Endodermal cell (in vitro differentiated cells): ENCODE measurements at regions not wholly inside any gene's neighbourhood (a gene's known extent, or its start where the extent isn't known, plus 50 kb on each side); places are given as distances from the start of the nearest gene placed in this dataset.

Experiments
- DNase-seq: peaks from one replicate; pipeline ENCODE4 v3.0.0-alpha.2; 2017
- H3K27ac ChIP-seq: 2 replicates; pipeline ENCODE4 v1.5.1; 2013; ENCODE audit warnings: mild to moderate bottlenecking, low read depth, low read length, moderate library complexity
- H3K27me3 ChIP-seq: 2 replicates; pipeline ENCODE4 v1.6.1; 2013; ENCODE audit warnings: mild to moderate bottlenecking, low read length, moderate library complexity; ENCODE audit not compliant: insufficient read depth, control insufficient read depth, poor library complexity, severe bottlenecking
- H3K36me3 ChIP-seq: 2 replicates; pipeline ENCODE4 v1.7.0; 2013; ENCODE audit warnings: mild to moderate bottlenecking, low read length, moderate library complexity; ENCODE audit not compliant: control insufficient read depth, insufficient read depth
- H3K4me1 ChIP-seq: one replicate; pipeline ENCODE4 v1.7.0; 2013; ENCODE audit warnings: low read length; ENCODE audit not compliant: control insufficient read depth, insufficient read depth
- H3K4me3 ChIP-seq: 2 replicates; pipeline ENCODE4 v1.5.1; 2013; ENCODE audit warnings: mild to moderate bottlenecking, low read length, moderate library complexity
- H3K9ac ChIP-seq: 2 replicates; pipeline ENCODE4 v1.6.1; 2013; ENCODE audit warnings: mild to moderate bottlenecking, low read length, moderate library complexity; ENCODE audit not compliant: poor library complexity, severe bottlenecking; ENCODE audit errors: extremely low read depth
- H3K9me3 ChIP-seq: 2 replicates; pipeline ENCODE4 v1.6.1; 2013; ENCODE audit warnings: mild to moderate bottlenecking, low read length, moderate library complexity; ENCODE audit not compliant: control insufficient read depth
- H3K27ac Mint-ChIP-seq: 2 replicates; pipeline ENCODE4 v1.8.0; 2020; ENCODE audit warnings: mixed read lengths
- H3K27me3 Mint-ChIP-seq: 2 replicates; pipeline ENCODE4 v1.8.0; 2021; ENCODE audit warnings: mild to moderate bottlenecking, mixed read lengths; ENCODE audit not compliant: insufficient read depth
- H3K36me3 Mint-ChIP-seq: 2 replicates; pipeline ENCODE4 v1.8.0; 2020; ENCODE audit warnings: low read depth, mixed read lengths
- H3K4me1 Mint-ChIP-seq: 2 replicates; pipeline ENCODE4 v1.8.0; 2020; ENCODE audit warnings: mixed read lengths
- H3K4me3 Mint-ChIP-seq: 2 replicates; pipeline ENCODE4 v1.8.0; 2020; ENCODE audit warnings: mild to moderate bottlenecking, moderate library complexity, mixed read lengths
- H3K9me3 Mint-ChIP-seq: 2 replicates; pipeline ENCODE4 v1.8.0; 2020; ENCODE audit warnings: mild to moderate bottlenecking, mixed read lengths
- CTCF ChIP-seq: fragments of 200-600 bp; sonication (generic); conservative IDR thresholded peaks from 2 replicates; pipeline ENCODE4 v1.5.0; 2021; ENCODE audit warnings: antibody characterized with exemption, mild to moderate bottlenecking
- WGBS, 2 experiments: methylation state at CpG; one replicate each; pipeline versions ENCODE4 v1.1.5 to v1.1.7; 2013; ENCODE audit warnings: missing lambda C conversion rate in 2 of 2, mixed read lengths in 1 of 2; ENCODE audit not compliant: insufficient coverage in 1 of 2, insufficient read length in 1 of 2; 5-methylcytosine and 5-hydroxymethylcytosine counted together

GRCh38 chr12:84624601-84625000 lies 288.0 kb downstream of the SLC6A15 start:
- Histone ChIP-seq H3K4me1 (peaks cover 9% of the 10 kb centered on the region), H3K36me3 (no peaks in the 10 kb centered on the region), H3K27me3 (no peaks in the 10 kb centered on the region), H3K4me3 (no peak overlapping the region), H3K9ac (no peak overlapping the region), H3K9me3 (no peaks in the 10 kb centered on the region), H3K27ac (no peak overlapping the region)
- DNase-seq: no peak
- H3K4me3 Mint-ChIP-seq: no peak overlapping the region
- no peak for TF ChIP-seq CTCF
- peaks cover 11% of the 10 kb centered on the region for H3K4me1 Mint-ChIP-seq
- no peaks in the 10 kb centered on the region for H3K36me3 Mint-ChIP-seq
- no peaks in the 10 kb centered on the region for H3K9me3 Mint-ChIP-seq
- no peaks in the 10 kb centered on the region for H3K27me3 Mint-ChIP-seq
- 92% methylated on average over 1 of the region's 1 CpG; no CpG with 5 or more reads in 1 of the 2 experiments for WGBS, 2 experiments
- no peak overlapping the region for H3K27ac Mint-ChIP-seq

GRCh38 chr12:84619053-84619571 lies 293.5 kb downstream of the SLC6A15 start:
- TF ChIP-seq CTCF: peak; percentile 29
- no peak overlapping the region for H3K27ac Mint-ChIP-seq
- H3K4me1 Mint-ChIP-seq: peaks cover 7% of the 10 kb centered on the region
- H3K27me3 Mint-ChIP-seq: no peaks in the 10 kb centered on the region
- H3K27me3 ChIP-seq: no peaks in the 10 kb centered on the region
- no peak overlapping the region for H3K9ac ChIP-seq
- H3K36me3 Mint-ChIP-seq: no peaks in the 10 kb centered on the region
- no peak overlapping the region for H3K4me3 Mint-ChIP-seq
- H3K27ac ChIP-seq: no peak overlapping the region
- no peaks in the 10 kb centered on the region for H3K36me3 ChIP-seq
- DNase-seq: no peak
- WGBS, 2 experiments: 90% methylated on average over 2 of the region's 5 CpGs; no CpG with 5 or more reads in 1 of the 2 experiments
- no peaks in the 10 kb centered on the region for H3K9me3 Mint-ChIP-seq
- peaks cover 6% of the 10 kb centered on the region for H3K4me1 ChIP-seq
- peaks cover 10% of the 10 kb centered on the region for H3K9me3 ChIP-seq
- no peak overlapping the region for H3K4me3 ChIP-seq

GRCh38 chr12:84607170-84607819 lies 305.3 kb downstream of the SLC6A15 start:
- no peaks in the 10 kb centered on the region for H3K4me1 ChIP-seq
- no peak overlapping the region for H3K27ac Mint-ChIP-seq
- no peak overlapping the region for H3K9ac ChIP-seq
- H3K9me3 ChIP-seq: no peaks in the 10 kb centered on the region
- no peak for TF ChIP-seq CTCF
- DNase-seq: no peak
- H3K36me3 Mint-ChIP-seq: no peaks in the 10 kb centered on the region
- H3K4me1 Mint-ChIP-seq: no peaks in the 10 kb centered on the region
- H3K27ac ChIP-seq: no peak overlapping the region
- no peaks in the 10 kb centered on the region for H3K27me3 ChIP-seq
- H3K27me3 Mint-ChIP-seq: no peaks in the 10 kb centered on the region
- H3K36me3 ChIP-seq: no peaks in the 10 kb centered on the region
- H3K9me3 Mint-ChIP-seq: no peaks in the 10 kb centered on the region
- WGBS, 2 experiments: 60% methylated on average over 1 of the region's 1 CpG; no CpG with 5 or more reads in 1 of the 2 experiments
- H3K4me3 ChIP-seq: no peak overlapping the region
- no peak overlapping the region for H3K4me3 Mint-ChIP-seq
